SJCRH30 (cell line): ENCODE measurements at regions not wholly inside any gene's neighbourhood (a gene's known extent, or its start where the extent isn't known, plus 50 kb on each side); places are given as distances from the start of the nearest gene placed in this dataset.

Source experiments
- DNase-seq, 2 experiments: peaks; one replicate each; pipeline ENCODE4 v3.0.0-alpha.2; 2015 to 2020
- H3K27ac ChIP-seq: fragments of 250-450 bp; sonication (Bioruptor Pico); 2 replicates; pipeline ENCODE4 v1.5.1; 2020; ENCODE audit warnings: mild to moderate bottlenecking, moderate library complexity
- H3K27me3 ChIP-seq: fragments of 250-450 bp; sonication (Bioruptor Pico); 2 replicates; pipeline ENCODE4 v1.5.1; 2020; ENCODE audit warnings: mild to moderate bottlenecking, moderate library complexity
- H3K36me3 ChIP-seq: fragments of 250-450 bp; sonication (Bioruptor Pico); 2 replicates; pipeline ENCODE4 v1.5.1; 2020; ENCODE audit warnings: mild to moderate bottlenecking, moderate library complexity
- H3K4me1 ChIP-seq: fragments of 250-450 bp; sonication (Bioruptor Pico); 2 replicates; pipeline ENCODE4 v1.5.1; 2020; ENCODE audit warnings: mild to moderate bottlenecking, moderate library complexity
- H3K4me3 ChIP-seq: fragments of 250-450 bp; sonication (Bioruptor Pico); 2 replicates; pipeline ENCODE4 v1.5.1; 2020; ENCODE audit warnings: mild to moderate bottlenecking, moderate library complexity
- H3K9me3 ChIP-seq: fragments of 250-450 bp; sonication (Bioruptor Pico); replicated peaks from 2 replicates; pipeline ENCODE4 v1.5.1; 2020; ENCODE audit warnings: mild to moderate bottlenecking, moderate library complexity

DNA sequence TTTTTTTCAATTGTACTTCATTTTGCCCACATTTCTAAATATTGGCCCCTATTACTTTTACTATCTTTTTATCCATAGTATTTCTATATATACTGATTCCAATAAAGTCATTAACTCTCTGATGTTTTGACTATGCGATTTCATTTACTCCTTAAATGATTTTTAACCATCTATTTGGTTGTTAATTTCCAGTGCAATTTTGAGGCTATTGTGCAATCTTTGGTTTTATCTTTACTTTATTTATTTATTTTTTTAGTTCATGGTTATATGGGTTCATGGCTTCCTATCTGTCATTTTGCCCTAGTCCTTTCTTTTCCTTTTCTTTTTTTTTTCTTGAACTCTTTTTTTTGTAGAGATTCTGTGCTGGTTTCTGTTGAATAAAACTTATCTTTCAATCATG lies 1408.0 kb upstream of the GBE1 start:
- no peaks in the 10 kb centered on the region for H3K36me3 ChIP-seq
- H3K27ac ChIP-seq = no peak overlapping the region
- no peaks in the 10 kb centered on the region for H3K4me1 ChIP-seq
- no peaks in the 10 kb centered on the region for H3K27me3 ChIP-seq
- DNase-seq = no peak
- no peak overlapping the region for H3K4me3 ChIP-seq
- no peaks in the 10 kb centered on the region for H3K9me3 ChIP-seq

DNA sequence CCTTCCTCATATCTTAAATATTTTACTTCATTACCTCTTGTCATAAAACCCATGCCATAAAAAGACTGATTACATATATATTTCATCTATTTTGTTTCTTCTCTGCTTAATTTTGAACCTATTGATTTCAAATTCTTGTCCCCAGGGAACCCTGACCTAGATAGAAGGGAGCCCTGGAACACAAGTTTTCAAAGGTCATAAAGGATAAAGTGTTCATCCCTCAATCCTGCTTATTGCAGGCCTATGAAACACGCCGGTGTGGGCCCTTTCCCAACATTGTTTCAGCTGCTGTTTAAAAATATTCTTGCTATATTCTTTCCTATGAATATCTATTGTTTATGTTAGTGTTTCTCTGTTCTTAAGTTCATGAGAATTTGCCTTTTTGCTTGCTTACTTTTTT lies 1389.5 kb upstream of the GBE1 start:
- no peak for DNase-seq
- no peaks in the 10 kb centered on the region for H3K9me3 ChIP-seq
- H3K27ac ChIP-seq = no peak overlapping the region
- H3K4me1 ChIP-seq = no peaks in the 10 kb centered on the region
- no peaks in the 10 kb centered on the region for H3K36me3 ChIP-seq
- no peak overlapping the region for H3K4me3 ChIP-seq
- H3K27me3 ChIP-seq = no peaks in the 10 kb centered on the region

DNA sequence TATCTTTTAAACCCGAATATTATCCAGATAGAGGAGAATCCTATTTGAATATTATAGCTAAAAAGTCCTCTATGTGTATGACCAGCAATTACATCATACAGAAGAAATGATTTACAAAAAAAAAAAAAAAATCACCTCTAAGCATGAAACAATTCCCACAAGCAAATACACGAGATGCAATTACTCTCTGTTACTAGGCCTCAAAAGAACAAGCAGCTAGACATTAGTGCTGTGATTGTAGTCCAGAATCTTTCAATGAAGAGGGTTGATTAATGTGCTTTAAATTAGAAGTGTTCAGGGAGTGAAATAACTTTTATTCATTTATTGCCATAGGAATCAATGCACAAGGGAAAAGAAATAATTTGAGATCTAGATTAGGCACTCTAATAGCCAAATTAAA lies 1379.5 kb upstream of the GBE1 start:
- H3K4me3 ChIP-seq = no peak overlapping the region
- no peak for DNase-seq
- H3K9me3 ChIP-seq = no peaks in the 10 kb centered on the region
- H3K36me3 ChIP-seq = no peaks in the 10 kb centered on the region
- no peak overlapping the region for H3K27ac ChIP-seq
- no peaks in the 10 kb centered on the region for H3K27me3 ChIP-seq
- H3K4me1 ChIP-seq = no peaks in the 10 kb centered on the region

DNA sequence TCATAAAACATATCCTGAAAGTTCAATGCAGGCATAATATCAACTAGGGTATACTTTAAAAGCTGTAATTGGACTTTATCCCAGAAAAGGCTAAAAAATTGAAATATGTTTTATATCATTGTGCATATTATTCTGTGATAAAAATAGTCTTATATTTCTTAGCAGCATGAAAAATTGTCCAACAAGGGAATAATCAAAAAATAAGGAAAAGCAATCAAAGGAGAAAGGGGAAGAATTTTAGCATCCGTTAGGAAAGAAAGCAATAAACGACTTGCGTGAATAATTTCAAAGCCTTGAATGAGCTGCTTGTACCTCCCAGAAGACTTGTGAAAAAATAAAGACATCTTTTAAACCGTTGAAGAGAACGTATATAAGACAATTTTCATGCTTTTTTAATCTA lies 1369.8 kb upstream of the GBE1 start:
- DNase-seq = no peak

DNA sequence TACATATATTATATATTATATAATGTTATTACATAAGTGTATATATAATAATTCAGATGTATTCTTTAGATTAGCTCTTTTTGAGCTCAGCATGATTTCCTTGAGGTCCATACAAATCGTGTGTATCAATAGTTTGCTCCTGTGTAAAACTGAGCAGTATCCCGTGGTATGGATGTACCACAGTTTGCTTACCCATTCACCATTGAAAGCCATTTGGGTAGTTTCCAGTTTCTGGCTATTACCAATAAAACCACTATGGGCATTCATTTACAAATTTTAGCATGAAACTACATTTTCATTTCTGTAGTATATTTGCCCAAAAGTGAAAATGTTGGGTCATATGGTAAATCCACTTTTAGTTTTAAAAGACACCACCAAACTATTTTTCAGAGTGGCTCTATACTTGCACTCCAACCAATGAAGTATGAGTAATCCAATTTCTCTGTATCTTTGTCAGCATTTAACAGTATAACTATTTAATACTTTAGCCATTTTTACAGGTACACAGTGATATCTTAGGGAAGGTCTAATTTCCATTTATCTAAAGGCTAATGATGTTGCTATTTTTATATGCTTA lies 1361.4 kb upstream of the GBE1 start:
- no peak overlapping the region for H3K4me3 ChIP-seq
- DNase-seq = no peak
- no peaks in the 10 kb centered on the region for H3K36me3 ChIP-seq

More for the DNA sequence above, 1369.8 kb upstream of the GBE1 start:
- H3K9me3 ChIP-seq = no peaks in the 10 kb centered on the region
- no peaks in the 10 kb centered on the region for H3K36me3 ChIP-seq
- no peak overlapping the region for H3K4me3 ChIP-seq
- H3K27me3 ChIP-seq = no peaks in the 10 kb centered on the region
- no peaks in the 10 kb centered on the region for H3K4me1 ChIP-seq
- no peak overlapping the region for H3K27ac ChIP-seq

DNA sequence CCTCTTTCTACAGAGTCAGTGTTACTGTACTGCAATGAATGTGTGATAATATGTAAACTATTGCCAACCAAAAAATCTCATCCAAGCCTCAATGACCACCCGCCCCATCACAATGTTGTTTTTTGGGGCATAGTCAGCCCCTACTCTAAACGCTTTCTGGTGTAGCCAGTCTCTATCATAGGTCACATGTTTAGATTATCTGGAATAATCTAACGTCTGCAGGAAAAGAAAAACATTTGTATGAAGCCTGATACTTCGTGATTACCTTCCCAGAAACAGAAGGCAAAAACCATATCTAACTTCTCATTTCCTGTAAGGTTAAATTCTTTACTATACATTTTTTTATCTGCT lies 1331.8 kb upstream of the GBE1 start:
- Histone ChIP-seq H3K4me3 (no peak overlapping the region), H3K9me3 (no peaks in the 10 kb centered on the region), H3K27me3 (no peaks in the 10 kb centered on the region), H3K27ac (no peak overlapping the region), H3K36me3 (no peaks in the 10 kb centered on the region), H3K4me1 (no peaks in the 10 kb centered on the region)
- DNase-seq = no peak

More for the DNA sequence above, 1361.4 kb upstream of the GBE1 start:
- Histone ChIP-seq H3K27ac (no peak overlapping the region), H3K4me1 (no peaks in the 10 kb centered on the region), H3K9me3 (no peaks in the 10 kb centered on the region), H3K27me3 (no peaks in the 10 kb centered on the region)

DNA sequence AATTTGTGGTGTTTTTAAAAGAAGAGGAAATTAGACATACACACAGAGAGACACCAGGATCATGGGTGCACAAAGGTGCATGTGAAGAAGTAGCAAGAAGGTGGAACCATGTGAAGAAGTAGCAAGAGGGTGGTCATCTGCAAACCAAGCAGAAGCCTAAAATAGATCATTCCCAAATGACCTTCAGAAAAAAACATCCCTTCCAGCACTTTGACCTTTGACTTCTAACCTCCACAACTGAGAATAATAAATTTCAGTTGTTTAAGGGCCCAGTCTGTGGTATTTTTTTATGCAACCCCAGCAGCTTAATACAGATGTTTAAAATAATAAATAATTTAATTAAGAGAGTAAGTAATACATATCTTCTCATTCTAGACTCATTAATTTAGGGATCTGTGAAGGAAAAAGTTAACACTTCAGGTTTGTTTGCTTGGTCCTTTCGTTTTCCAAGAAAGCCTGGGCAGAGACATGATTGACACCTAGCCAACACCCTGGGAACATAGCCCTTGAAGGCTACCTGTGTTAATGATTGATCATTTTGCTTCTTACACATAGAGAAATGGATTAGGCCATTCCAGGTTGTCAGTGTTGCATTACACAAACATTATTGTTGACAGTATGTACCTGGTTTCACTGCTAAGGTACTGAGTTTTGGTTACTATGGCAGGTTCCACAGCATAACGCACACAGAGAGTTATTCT lies 1331.2 kb upstream of the GBE1 start:
- Histone ChIP-seq H3K27ac (no peak overlapping the region), H3K9me3 (no peaks in the 10 kb centered on the region), H3K27me3 (no peaks in the 10 kb centered on the region), H3K36me3 (no peaks in the 10 kb centered on the region), H3K4me3 (no peak overlapping the region), H3K4me1 (no peaks in the 10 kb centered on the region)
- DNase-seq = no peak

DNA sequence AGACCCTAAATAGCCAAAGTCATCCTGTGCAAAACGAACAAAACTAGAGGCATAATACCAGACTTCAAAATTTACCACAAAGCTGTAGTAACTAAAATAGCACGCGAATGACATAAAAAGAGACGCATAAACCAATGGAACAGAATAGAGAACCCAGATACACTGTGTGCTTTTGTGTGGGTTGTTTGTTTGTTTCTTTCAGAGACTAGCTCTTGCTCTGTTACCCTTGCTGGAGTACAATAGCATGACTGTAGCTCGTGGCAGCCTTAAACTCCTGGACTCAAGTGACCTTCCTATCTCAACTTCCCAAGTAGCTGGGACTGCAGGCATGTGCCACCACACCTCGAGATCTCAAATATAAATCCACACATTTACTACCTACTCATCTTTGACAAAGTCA lies 1314.6 kb upstream of the GBE1 start:
- H3K4me1 ChIP-seq = no peaks in the 10 kb centered on the region
- H3K27me3 ChIP-seq = no peaks in the 10 kb centered on the region; the same call in 1 of the 2 replicates
- no peak for DNase-seq
- no peak overlapping the region for H3K4me3 ChIP-seq
- no peaks in the 10 kb centered on the region for H3K9me3 ChIP-seq
- H3K27ac ChIP-seq = no peak overlapping the region
- no peaks in the 10 kb centered on the region for H3K36me3 ChIP-seq

DNA sequence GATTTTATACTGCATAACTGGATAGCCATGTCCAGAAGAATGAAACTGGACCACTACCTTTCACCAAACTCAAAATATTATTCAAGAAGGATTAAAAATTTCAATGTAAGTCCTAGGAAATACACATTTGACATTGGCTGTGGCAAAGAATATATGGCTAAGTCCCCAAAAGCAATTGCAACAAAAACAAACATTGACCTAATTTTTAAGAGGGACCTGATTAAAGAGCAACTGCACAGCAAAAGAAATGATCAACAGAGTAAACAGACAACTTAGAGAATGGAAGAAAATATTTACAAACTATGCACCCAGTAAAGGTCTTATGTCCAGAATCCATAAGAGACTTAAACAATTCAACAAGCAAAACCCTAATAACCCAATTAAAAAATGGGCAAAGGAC lies 1313.0 kb upstream of the GBE1 start:
- no peak for DNase-seq
- Histone ChIP-seq H3K9me3 (no peaks in the 10 kb centered on the region), H3K27ac (no peak overlapping the region)

DNA sequence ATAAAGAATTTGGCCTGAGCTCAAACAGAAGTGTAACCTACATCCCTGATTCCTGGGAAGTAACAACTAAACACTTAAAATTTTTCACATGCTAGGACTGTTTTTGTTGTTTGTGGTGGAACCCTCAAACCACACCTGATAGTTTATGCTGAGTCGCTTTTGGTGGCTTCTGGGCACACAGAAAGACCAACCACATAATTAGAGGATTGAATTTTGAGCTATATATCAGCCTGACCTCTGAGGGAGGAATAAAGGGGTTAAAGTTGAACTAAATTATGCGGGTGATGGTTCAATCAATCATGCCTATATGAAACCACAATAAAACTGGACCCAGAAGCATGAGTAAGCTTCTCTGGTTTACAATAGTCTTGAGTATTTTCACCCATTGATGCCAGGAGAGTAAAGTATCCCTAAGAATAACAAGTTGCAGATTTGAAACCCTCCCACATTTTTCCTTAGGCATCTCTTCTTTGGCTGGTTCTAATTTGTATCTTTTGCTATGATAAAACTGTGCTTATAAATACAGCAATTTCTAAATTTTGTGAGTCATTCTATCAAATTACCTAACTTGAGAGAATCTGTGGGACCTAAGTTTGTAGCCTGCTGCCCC lies 1304.5 kb upstream of the GBE1 start:
- H3K27me3 ChIP-seq = no peaks in the 10 kb centered on the region
- H3K9me3 ChIP-seq = no peaks in the 10 kb centered on the region

More for the DNA sequence above, 1313.0 kb upstream of the GBE1 start:
- Histone ChIP-seq H3K4me3 (no peak overlapping the region), H3K4me1 (no peaks in the 10 kb centered on the region), H3K36me3 (no peaks in the 10 kb centered on the region), H3K27me3 (no peaks in the 10 kb centered on the region; the same call in 1 of the 2 replicates)

DNA sequence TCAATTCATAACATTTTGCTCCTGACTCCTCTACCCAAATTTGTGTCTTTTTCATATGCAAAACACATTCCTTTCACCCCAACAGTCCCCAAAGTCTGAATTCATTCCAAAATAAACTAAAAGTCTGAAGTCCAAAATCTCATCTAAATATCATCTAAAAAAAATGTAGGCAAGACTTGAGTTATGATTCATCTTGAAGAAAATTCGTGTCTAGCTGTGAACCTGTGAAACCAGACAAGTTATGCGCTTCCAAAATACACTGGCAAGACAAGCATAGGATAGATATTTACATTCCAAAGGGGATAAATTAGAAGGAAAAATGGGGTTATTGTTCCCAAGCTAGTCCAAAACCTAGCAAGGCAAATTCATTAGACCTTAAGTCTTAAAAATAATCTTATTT lies 1302.0 kb upstream of the GBE1 start:
- no peak for DNase-seq
- no peaks in the 10 kb centered on the region for H3K9me3 ChIP-seq
- H3K36me3 ChIP-seq = no peaks in the 10 kb centered on the region
- no peaks in the 10 kb centered on the region for H3K4me1 ChIP-seq
- no peak overlapping the region for H3K27ac ChIP-seq
- H3K4me3 ChIP-seq = no peak overlapping the region
- no peaks in the 10 kb centered on the region for H3K27me3 ChIP-seq

More for the DNA sequence above, 1304.5 kb upstream of the GBE1 start:
- Histone ChIP-seq H3K4me3 (no peak overlapping the region), H3K27ac (no peak overlapping the region), H3K36me3 (no peaks in the 10 kb centered on the region), H3K4me1 (no peaks in the 10 kb centered on the region)
- DNase-seq = no peak

DNA sequence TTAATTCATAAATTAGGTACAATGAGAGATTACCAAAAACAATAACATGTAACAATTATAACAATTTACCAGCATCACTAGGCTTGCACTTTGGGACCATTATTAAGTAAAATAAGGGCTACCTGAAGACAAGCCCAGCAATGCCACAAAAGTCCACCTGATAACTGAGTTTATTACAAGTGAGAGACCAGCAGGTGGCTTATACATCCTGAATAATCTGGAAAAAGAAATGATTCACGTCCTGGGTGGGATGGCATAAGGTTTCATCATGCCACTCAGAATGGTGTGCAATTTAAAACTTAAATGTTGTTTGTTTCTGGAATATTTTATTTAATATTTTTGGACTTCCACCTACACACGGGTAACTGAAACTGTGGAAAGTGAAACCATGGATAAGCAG lies 1287.1 kb upstream of the GBE1 start:
- no peak for DNase-seq
- H3K36me3 ChIP-seq = no peaks in the 10 kb centered on the region
- H3K4me1 ChIP-seq = no peaks in the 10 kb centered on the region
- no peak overlapping the region for H3K4me3 ChIP-seq
- H3K27me3 ChIP-seq = no peaks in the 10 kb centered on the region
- H3K9me3 ChIP-seq = no peaks in the 10 kb centered on the region
- no peak overlapping the region for H3K27ac ChIP-seq

DNA sequence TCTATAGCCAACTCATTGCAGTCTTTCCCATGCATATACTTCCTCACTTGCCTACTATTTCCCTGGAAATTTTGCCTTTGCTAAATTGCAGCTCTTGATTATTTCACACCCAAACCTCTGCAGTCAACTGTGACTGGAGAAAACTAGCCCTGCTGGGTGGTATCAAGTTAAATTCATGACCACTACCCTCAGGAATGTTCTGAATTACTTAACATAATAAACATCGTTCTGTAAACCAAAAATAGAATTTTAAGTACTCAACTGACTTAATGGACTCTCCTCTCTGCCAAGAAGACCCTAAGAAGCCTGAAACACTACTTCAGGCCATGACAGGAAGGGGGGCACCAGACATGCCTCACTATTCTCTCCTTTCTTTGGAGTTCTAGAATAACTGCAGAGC lies 1278.0 kb upstream of the GBE1 start:
- Histone ChIP-seq H3K27ac (no peak overlapping the region), H3K4me1 (peaks cover 6% of the 10 kb centered on the region; the same call in 1 of the 2 replicates), H3K27me3 (no peaks in the 10 kb centered on the region), H3K36me3 (no peaks in the 10 kb centered on the region), H3K9me3 (no peaks in the 10 kb centered on the region), H3K4me3 (no peak overlapping the region)
- DNase-seq = peak in 1 of 2 experiments; percentile 27

DNA sequence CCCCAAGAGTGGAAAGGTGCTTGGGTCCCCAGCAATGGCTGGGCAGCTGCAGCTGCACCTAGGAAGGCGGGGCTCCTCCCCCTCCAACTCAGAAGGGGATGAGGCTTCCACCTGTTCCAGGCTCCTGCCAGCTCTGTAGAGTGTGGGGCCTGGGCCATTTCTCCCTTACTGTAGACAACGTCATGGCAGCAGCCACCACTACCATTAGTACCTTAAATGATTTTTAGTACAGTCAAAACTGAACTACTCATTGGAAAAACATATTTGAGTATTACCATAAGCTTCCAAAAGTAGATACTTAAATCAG lies 1274.2 kb upstream of the GBE1 start:
- DNase-seq = no peak
- Histone ChIP-seq H3K4me3 (no peak overlapping the region), H3K36me3 (no peaks in the 10 kb centered on the region), H3K27ac (no peak overlapping the region), H3K9me3 (no peaks in the 10 kb centered on the region), H3K4me1 (peaks cover 6% of the 10 kb centered on the region; the same call in 1 of the 2 replicates), H3K27me3 (no peaks in the 10 kb centered on the region)

DNA sequence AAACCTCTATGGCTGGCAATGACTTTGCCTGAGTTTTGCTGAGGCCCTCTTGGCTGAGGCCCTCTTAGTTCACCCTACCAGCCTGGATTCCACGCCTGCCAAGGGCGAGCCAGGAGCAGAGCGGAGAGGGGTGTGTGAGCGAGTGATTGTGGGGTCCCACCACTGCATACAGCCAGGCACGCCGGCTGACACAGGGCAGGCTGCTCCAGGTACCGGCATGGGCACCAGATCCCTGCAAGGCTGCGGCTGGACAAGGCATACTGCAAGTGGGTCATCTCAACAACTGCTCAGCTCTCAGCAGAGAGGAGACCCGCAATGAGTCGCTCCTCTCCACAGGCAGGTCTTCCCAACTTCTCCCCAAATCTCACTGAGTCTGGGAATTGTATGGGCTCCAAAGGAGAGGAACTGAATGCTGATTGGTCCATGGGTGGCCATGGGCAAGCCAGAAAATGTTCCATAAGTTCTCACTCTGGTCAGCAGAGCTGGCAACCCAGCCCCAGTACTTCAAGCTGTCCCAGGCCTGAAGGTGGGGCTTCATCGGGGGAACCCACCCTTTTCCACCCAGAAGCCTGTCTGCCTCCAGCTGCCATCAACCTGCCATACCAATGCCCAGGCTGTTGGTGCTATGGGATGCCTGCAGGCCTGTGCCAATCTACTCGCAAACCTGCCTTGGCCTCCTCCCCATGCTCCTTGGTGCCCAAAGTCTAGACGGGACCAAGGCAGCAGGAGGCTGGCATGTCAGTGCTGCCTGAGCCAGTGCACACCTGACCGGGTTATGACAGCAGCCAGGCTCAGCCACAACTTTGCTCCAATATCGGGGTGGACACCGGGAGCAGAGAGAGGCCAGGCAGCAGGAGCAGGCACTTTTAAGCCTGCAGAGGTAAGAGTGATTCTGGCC lies 1273.6 kb upstream of the GBE1 start:
- no peak overlapping the region for H3K27ac ChIP-seq

More for the DNA sequence above, 1273.6 kb upstream of the GBE1 start:
- no peaks in the 10 kb centered on the region for H3K27me3 ChIP-seq
- H3K9me3 ChIP-seq = no peaks in the 10 kb centered on the region
- DNase-seq = no peak
- H3K4me3 ChIP-seq = no peak overlapping the region
- peaks cover 6% of the 10 kb centered on the region; the same call in 1 of the 2 replicates for H3K4me1 ChIP-seq
- no peaks in the 10 kb centered on the region for H3K36me3 ChIP-seq
